Fibroblast of mammary gland (primary cell): ENCODE measurements at regions not wholly inside any gene's neighbourhood (a gene's known extent, or its start where the extent isn't known, plus 50 kb on each side); places are given as distances from the start of the nearest gene placed in this dataset.

Experiments
- DNase-seq: peaks from one replicate; pipeline ENCODE4 v3.0.0-alpha.2; 2010; ENCODE audit warnings: low read depth
- H3K4me3 ChIP-seq: 2 replicates; pipeline ENCODE4 v1.5.1; 2011; ENCODE audit warnings: low read depth, mild to moderate bottlenecking, low read length, moderate library complexity; ENCODE audit not compliant: control insufficient read depth
- TF ChIP-seq, protein P1 (sequence below): conservative IDR thresholded peaks from 2 replicates; pipeline ENCODE4 v1.5.1; 2011; ENCODE audit warnings: low read depth, low read length, inconsistent platforms; ENCODE audit not compliant: control insufficient read depth, insufficient read depth

DNA sequence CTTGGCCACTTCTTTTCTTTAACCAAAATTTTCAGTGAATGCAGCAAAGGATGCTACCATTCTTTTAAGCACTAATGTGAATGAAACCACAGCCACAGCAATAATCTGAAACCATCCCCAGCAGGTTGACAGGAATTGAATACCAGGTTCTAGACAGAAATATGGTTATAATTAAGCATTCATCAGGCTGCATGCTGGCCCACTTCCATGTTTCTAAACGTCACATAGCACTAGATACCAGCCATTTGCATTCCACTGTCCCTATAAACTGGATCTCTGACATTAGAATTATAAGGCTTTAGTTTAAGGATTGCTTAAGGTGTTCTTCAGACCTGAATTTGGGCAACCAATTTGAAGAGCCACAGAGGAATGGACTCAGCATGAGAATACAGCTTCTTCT is 340.8 kb upstream of the KLF6 start:
- DNase-seq = no peak
- TF ChIP-seq, protein P1, sequence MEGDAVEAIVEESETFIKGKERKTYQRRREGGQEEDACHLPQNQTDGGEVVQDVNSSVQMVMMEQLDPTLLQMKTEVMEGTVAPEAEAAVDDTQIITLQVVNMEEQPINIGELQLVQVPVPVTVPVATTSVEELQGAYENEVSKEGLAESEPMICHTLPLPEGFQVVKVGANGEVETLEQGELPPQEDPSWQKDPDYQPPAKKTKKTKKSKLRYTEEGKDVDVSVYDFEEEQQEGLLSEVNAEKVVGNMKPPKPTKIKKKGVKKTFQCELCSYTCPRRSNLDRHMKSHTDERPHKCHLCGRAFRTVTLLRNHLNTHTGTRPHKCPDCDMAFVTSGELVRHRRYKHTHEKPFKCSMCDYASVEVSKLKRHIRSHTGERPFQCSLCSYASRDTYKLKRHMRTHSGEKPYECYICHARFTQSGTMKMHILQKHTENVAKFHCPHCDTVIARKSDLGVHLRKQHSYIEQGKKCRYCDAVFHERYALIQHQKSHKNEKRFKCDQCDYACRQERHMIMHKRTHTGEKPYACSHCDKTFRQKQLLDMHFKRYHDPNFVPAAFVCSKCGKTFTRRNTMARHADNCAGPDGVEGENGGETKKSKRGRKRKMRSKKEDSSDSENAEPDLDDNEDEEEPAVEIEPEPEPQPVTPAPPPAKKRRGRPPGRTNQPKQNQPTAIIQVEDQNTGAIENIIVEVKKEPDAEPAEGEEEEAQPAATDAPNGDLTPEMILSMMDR = no peak
- no peak overlapping the region for H3K4me3 ChIP-seq

DNA sequence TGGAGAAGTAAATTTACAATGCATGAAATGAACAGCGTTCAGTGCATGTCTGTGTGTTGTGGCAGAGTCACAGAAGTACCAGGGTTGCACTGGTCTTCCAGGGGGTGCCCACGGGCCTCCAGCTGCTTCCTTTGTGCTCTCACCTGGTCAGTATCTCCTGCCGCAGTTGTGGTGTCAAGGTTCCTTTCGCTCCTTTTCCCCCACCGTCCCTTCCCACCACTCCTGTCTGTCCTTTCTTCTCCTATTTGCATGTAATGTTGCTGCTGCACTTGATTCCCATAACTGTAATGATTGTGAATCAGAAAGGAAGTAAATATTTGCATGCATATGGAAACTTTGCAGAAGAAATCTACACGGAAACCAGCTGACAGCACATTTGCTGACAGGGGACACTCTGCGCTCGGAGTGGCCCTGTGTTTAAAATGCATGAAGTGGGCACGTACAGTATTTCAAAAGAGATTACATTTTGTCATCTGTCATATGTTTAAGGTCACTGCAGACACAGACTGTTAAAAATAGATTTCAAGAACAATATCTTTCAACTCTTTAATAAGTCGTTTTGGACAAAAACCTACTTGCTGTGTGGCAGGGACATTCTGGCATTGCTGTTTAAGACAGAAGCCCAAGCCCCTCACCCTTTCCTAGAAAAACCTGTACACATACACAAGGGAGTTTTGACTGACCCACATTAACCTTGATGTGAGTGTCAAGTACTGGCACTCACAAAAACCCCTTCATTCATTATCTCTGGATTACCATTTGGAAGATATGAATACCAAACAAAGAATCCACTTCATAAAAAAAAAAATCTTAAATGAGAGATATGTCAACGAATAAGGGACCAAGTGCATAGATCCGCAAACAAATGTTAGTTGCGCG is 336.7 kb upstream of the KLF6 start:
- TF ChIP-seq, protein P1 = no peak
- H3K4me3 ChIP-seq = no peak overlapping the region

DNA sequence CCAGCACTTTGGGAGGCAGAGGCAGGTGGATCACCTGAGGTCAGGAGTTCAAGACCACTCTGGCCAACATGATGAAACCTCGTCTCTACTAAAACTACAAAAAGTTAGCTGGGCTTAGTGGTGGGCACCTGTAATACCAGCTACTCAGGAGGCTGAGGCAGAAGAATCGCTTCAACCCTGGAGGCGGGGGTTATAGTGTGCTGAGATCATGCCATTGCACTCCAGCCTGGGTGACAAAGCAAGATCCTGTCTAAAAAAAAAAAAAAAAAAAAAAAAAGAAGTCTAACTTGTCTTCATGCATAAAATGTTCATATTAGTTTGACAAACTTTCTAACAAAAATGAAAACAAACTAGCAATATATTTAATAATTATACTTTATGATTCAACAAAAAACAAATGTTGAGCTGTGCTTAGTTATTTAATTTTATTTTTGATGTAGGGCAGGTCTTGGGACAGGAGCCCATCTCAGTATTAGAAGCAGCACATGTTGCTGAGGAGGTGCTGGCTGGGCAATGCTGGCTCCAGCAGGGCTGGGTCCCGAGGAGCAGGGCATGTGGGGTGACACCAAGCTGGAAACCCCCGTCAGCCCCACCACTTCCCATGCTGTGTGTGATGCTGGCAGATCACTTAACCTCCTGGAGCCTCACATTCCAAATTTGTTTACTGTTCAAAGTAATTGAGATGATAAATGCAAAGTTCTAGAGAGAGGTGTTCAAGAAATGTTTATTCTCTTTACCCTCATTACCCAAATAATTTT is 335.3 kb upstream of the KLF6 start:
- no peak overlapping the region for H3K4me3 ChIP-seq
- DNase-seq = no peak
- TF ChIP-seq, protein P1 = no peak

More for the DNA sequence above, 336.7 kb upstream of the KLF6 start:
- no peak for DNase-seq

DNA sequence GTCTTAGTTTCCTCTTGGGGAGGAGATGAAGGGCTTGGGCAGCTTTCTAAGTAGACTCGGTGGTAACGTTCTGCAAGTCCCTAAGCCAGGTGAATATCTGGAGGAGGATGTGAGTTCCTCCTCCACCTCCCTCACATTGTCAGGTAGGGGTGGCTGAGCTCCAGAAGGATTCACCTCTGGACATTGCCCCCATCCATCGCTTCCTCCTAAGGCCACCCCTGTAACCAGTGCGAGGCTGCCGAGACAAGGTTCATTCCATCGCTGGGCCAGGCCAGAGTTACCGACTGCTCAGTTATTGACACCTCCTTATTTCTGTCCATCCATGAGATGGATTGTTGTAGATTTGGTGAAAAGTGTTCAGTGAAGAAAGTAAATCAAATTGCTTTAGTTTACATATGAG is 334.1 kb upstream of the KLF6 start:
- TF ChIP-seq, protein P1 = no peak
- DNase-seq = no peak
- no peak overlapping the region for H3K4me3 ChIP-seq

DNA sequence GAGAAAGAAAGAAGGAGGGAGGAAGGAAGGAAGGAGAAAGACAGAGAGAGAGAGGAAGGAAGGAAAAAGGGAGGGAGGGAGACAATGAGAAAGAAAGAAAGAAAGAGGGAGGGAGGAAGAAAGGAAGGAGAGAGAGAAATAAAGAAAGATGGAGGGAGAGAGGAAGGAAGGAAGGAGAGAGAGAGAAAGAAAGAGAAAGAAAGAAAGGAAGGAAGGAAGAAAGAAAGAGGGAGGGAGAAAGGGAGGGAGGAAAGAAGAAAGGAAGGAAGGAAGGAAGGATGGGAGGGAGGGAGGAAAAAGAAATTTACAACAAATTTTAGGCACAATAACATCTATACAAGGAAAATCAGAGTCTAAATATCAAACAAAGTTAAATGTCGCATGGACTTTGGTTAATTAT is 332.6 kb upstream of the KLF6 start:
- TF ChIP-seq, protein P1 = no peak
- DNase-seq = no peak
- no peak overlapping the region for H3K4me3 ChIP-seq

DNA sequence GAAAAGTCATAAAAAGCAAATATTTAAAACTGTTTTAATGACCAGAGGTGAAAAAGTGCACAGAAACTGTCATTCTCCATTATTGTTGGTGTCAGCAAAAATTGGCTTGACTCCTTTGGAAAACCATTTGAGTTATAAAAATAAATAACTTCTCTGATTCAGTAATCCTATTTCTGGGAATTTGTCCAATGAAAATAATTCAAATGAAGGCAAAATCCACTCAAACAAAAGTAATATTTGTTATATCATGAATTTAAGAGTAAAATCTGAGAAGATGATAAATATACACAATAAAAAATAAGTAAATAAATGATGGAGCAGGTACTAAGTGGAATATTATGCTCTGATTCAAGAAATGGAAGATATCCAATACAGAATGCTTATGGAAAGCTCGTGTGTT is 326.6 kb upstream of the KLF6 start:
- DNase-seq = peak; percentile 41
- TF ChIP-seq, protein P1 = no peak
- no peak overlapping the region for H3K4me3 ChIP-seq
